ENCODE measurements at regions not wholly inside any gene's neighbourhood (a gene's known extent, or its start where the extent isn't known, plus 50 kb on each side); places are given as distances from the start of the nearest gene placed in this dataset.
A peak's percentile ranks its signal among the peaks of the same experiment; 100 is the strongest.

- H3K9me3 ChIP-seq: no peaks in the 10 kb centered on the region
- H3K27me3 ChIP-seq: no peaks in the 10 kb centered on the region
- no peak overlapping the region for H3K27ac ChIP-seq
- no peaks in the 10 kb centered on the region for H3K4me1 ChIP-seq
- no peaks in the 10 kb centered on the region for H3K36me3 ChIP-seq
- no peak for TF ChIP-seq CTCF (IDR thresholded peaks at IDR 0.05)
- ATAC-seq (no peak), DNase-seq (no peak)
- H3K4me3 ChIP-seq: no peak overlapping the region
- intact Hi-C loops (cut with DNase I): no loop called here
These were observed 95.4 kb downstream of the BOD1L2 start for GRCh38 chr18:57242285-57242684.

DNA sequence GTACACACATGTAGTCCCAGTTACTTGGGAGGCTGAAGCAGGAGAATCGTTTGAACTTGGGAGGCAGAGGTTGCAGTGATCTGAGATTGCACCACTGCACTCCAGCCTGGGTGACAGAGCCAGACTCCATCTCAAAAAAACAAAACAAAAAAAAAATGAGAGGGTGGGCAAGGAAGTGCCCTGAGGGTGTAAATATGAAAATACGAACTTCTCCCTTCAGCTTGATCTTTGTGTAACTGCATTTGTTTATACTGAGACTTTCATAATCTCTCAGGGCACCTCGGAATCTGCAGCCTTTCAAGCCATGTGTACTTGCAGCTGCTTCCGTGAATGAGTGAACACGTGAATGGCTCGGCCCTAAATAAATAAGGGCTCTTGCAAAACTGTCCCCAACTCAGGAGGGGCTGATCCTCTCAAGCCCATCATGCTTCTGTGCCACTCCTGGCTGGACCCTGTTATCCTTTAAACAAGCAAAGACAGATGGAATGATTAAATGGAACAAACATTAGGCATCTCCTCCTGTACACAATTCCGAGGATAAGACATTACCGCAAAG, 96.8 kb downstream of the BOD1L2 start:
- DNase-seq: no peak

DNA sequence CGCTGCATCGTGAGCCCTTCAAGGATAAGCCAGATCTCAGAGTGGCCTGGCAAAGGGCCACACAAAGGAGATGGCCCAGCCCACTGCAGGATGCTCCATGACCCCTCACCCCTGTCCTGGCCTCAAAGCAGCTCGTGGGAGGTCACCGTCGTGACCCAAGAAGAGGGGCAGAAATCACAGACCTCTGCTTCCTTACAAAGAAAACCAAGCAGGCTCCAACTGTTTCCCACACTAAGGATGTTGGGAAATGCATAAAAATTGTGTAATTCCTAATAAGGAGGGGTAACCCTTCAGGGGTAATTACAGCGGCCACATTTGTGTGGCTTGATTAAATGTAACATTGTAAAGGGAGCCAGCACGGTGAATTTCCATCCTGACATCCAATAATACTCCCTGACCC, 102.3 kb downstream of the BOD1L2 start:
- Histone ChIP-seq H3K4me1 (no peaks in the 10 kb centered on the region), H3K4me3 (no peak overlapping the region), H3K27me3 (no peaks in the 10 kb centered on the region), H3K9me3 (no peaks in the 10 kb centered on the region), H3K36me3 (no peaks in the 10 kb centered on the region), H3K27ac (no peak overlapping the region)
- DNase-seq (peak in 2 of 4 donors; percentile 28 to 38), ATAC-seq (no peak)
- no peak for TF ChIP-seq CTCF (IDR thresholded peaks at IDR 0.05)
- intact Hi-C loops (cut with DNase I): no loop called here

More for the DNA sequence above, 96.8 kb downstream of the BOD1L2 start:
- ATAC-seq: no peak
- Histone ChIP-seq H3K4me3 (no peak overlapping the region), H3K27ac (no peak overlapping the region), H3K27me3 (no peaks in the 10 kb centered on the region), H3K9me3 (no peaks in the 10 kb centered on the region), H3K4me1 (no peaks in the 10 kb centered on the region), H3K36me3 (no peaks in the 10 kb centered on the region)
- no peak for TF ChIP-seq CTCF (IDR thresholded peaks at IDR 0.05)
- intact Hi-C loops (cut with DNase I): no loop called here

DNA sequence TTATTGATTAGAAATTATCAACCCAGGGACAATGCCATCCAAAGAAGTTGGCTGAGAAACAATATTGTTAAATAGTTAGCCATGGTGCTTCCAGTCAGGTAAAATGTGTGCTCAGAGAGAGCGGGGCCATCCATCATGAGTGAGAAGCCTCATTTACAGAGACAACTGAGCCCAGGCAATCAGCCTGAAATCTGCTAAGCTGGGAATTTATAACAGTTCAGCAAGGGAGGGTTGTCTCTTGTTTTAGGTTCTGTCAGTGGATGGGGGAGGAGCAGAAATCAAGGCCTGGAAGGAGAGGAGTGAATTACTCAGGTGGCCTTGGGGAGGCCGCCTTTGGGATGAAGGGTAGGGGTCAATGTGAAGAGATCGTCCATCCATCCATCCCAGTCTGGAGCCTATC, 102.5 kb upstream of the ST8SIA3 start:
- intact Hi-C loops (cut with DNase I): no loop called here

GRCh38 chr18:57251747-57252146, 100.6 kb upstream of the ST8SIA3 start:
- Histone ChIP-seq H3K27me3 (no peaks in the 10 kb centered on the region), H3K4me3 (no peak overlapping the region), H3K36me3 (no peaks in the 10 kb centered on the region), H3K27ac (no peak overlapping the region), H3K9me3 (no peaks in the 10 kb centered on the region), H3K4me1 (no peaks in the 10 kb centered on the region)
- DNase-seq: no peak
- TF ChIP-seq CTCF (IDR thresholded peaks at IDR 0.05): no peak
- intact Hi-C loops (cut with DNase I): no loop called here
- ATAC-seq: no peak

More for the DNA sequence above, 102.5 kb upstream of the ST8SIA3 start:
- H3K9me3 ChIP-seq: no peaks in the 10 kb centered on the region
- no peaks in the 10 kb centered on the region for H3K4me1 ChIP-seq
- no peak overlapping the region for H3K4me3 ChIP-seq
- no peaks in the 10 kb centered on the region for H3K36me3 ChIP-seq
- H3K27ac ChIP-seq: no peak overlapping the region
- DNase-seq (no peak), ATAC-seq (no peak)
- no peak for TF ChIP-seq CTCF (IDR thresholded peaks at IDR 0.05)
- no peaks in the 10 kb centered on the region for H3K27me3 ChIP-seq

Data from left lung (tissue), 4 donors.